H1 (cell line): ENCODE measurements at regions not wholly inside any gene's neighbourhood (a gene's known extent, or its start where the extent isn't known, plus 50 kb on each side); places are given as distances from the start of the nearest gene placed in this dataset.
A peak's percentile ranks its signal among the peaks of the same experiment; 100 is the strongest.

Experiments used
- CTCF ChIA-PET: fragments of 300-600 bp; sonication (Branson Sonifier 250); formaldehyde crosslinking; loops from one replicate; lab custom pipeline; 2021; ENCODE audit not compliant: partially characterized antibody; lab: Charles Lee
- POLR2A ChIA-PET: fragments of 300-600 bp; sonication (Branson Sonifier 250); formaldehyde crosslinking; loops from one replicate; lab custom pipeline; 2021; ENCODE audit warnings: inconsistent platforms; ENCODE audit not compliant: partially characterized antibody; lab: Charles Lee
- DNase-seq, 2 experiments: peaks; one replicate each; pipeline versions ENCODE4 v3.0.0 to v3.0.0-alpha.2; 2010 to 2022; ENCODE audit warnings: low spot score in 2 of 2, low read depth in 1 of 2, mixed read lengths in 1 of 2
- FAIRE-seq: peaks from 2 replicates; lab custom pipeline; 2011; peaks lifted over from hg19 to GRCh38; lab: Jason Lieb, UNC
- H2AFZ ChIP-seq: 2 replicates; pipeline ENCODE4 v1.8.1; 2012; ENCODE audit warnings: low read length, inconsistent platforms
- H2AK5ac ChIP-seq: 2 replicates; pipeline ENCODE4 v1.6.1; 2013; ENCODE audit warnings: low read depth, low read length
- H2BK120ac ChIP-seq: replicated peaks from 2 replicates; pipeline ENCODE3; 2013; ENCODE audit warnings: low read depth, low read length, inconsistent platforms
- H2BK12ac ChIP-seq: 2 replicates; pipeline ENCODE4 v1.6.1; 2013; ENCODE audit warnings: low read depth, low read length
- H2BK15ac ChIP-seq: 2 replicates; pipeline ENCODE4 v1.6.1; 2013; ENCODE audit warnings: low read length
- H2BK20ac ChIP-seq: 2 replicates; pipeline ENCODE4 v1.6.1; 2013; ENCODE audit warnings: low read length
- H2BK5ac ChIP-seq: 2 replicates; pipeline ENCODE4 v1.6.1; 2013; ENCODE audit warnings: low read depth, low read length
- H3K14ac ChIP-seq: 2 replicates; pipeline ENCODE4 v1.6.1; 2013; ENCODE audit warnings: inconsistent platforms; ENCODE audit not compliant: insufficient read length
- H3K18ac ChIP-seq: 2 replicates; pipeline ENCODE4 v1.6.1; 2013; ENCODE audit warnings: low read length; ENCODE audit errors: extremely low read depth
- H3K23ac ChIP-seq: 2 replicates; pipeline ENCODE4 v1.6.1; 2013; ENCODE audit warnings: inconsistent platforms; ENCODE audit not compliant: insufficient read length
- H3K23me2 ChIP-seq: 2 replicates; pipeline ENCODE4 v1.6.1; 2013; ENCODE audit warnings: low read depth, low read length
- H3K27ac ChIP-seq: 2 replicates; pipeline ENCODE4 v1.6.1; 2011; ENCODE audit warnings: low read depth, low read length, inconsistent platforms
- H3K27me3 ChIP-seq, 4 experiments: replicated peaks in 1 of 4; 1 replicate in 1 of 4; 2 replicates in 3 of 4; pipeline versions ENCODE4 v1.6.1 to v1.8.1; 2011 to 2013; ENCODE audit warnings: low read length in 3 of 4, mild to moderate bottlenecking in 3 of 4, inconsistent platforms in 2 of 4, mixed read lengths in 2 of 4, moderate library complexity in 1 of 4; ENCODE audit not compliant: control insufficient read depth in 3 of 4, insufficient read depth in 3 of 4; ENCODE audit errors: extremely low read depth in 1 of 4
- H3K36me3 ChIP-seq, 4 experiments: 2 replicates each; pipeline versions ENCODE4 v1.6.1 to v1.8.1; 2011 to 2013; ENCODE audit warnings: mild to moderate bottlenecking in 4 of 4, low read length in 3 of 4, moderate library complexity in 2 of 4, control low read depth in 1 of 4, inconsistent platforms in 1 of 4; ENCODE audit not compliant: insufficient read depth in 4 of 4, control insufficient read depth in 2 of 4
- H3K4ac ChIP-seq: replicated peaks from 2 replicates; pipeline ENCODE3; 2013; ENCODE audit warnings: low read length, low read depth, mixed read lengths, inconsistent platforms; ENCODE audit not compliant: insufficient read length
- H3K4me1 ChIP-seq, 4 experiments: replicated peaks in 1 of 4; 1 replicate in 1 of 4; 2 replicates in 3 of 4; pipeline versions ENCODE4 v1.6.1 to v1.8.1; 2011 to 2013; ENCODE audit warnings: low read length in 3 of 4, inconsistent platforms in 2 of 4, mixed read lengths in 1 of 4; ENCODE audit not compliant: insufficient read depth in 4 of 4, control insufficient read depth in 3 of 4
- H3K4me2 ChIP-seq, 2 experiments: 2 replicates each; pipeline versions ENCODE4 v1.6.1 to v1.8.1; 2011 to 2013; ENCODE audit warnings: low read depth in 2 of 2, low read length in 2 of 2, control low read depth in 1 of 2, inconsistent platforms in 1 of 2, mild to moderate bottlenecking in 1 of 2; ENCODE audit not compliant: insufficient read depth in 1 of 2
- H3K4me3 ChIP-seq, 4 experiments: fragments of 200-600, 300-600 bp in 1 of 4; sonication (generic), shearing (Covaris generic), sonication (Bioruptor Twin) in 1 of 4; 2 replicates each; pipeline versions ENCODE4 v1.5.1 to v1.8.1; 2011 to 2016; ENCODE audit warnings: low read length in 4 of 4, low read depth in 3 of 4, control low read depth in 2 of 4, inconsistent platforms in 2 of 4, mild to moderate bottlenecking in 2 of 4, mixed read lengths in 1 of 4, moderate library complexity in 1 of 4; ENCODE audit not compliant: insufficient read depth in 2 of 4; ENCODE audit errors: extremely low read depth in 1 of 4
- H3K56ac ChIP-seq: replicated peaks from 2 replicates; pipeline ENCODE3; 2013; ENCODE audit warnings: low read depth, mild to moderate bottlenecking, mixed read lengths, low read length, inconsistent platforms; ENCODE audit not compliant: insufficient read length
- H3K79me1 ChIP-seq: 2 replicates; pipeline ENCODE4 v1.6.1; 2013; ENCODE audit warnings: low read depth, low read length, control low read depth
- H3K79me2 ChIP-seq, 2 experiments: 2 replicates each; pipeline versions ENCODE4 v1.6.1 to v1.8.1; 2012 to 2013; ENCODE audit warnings: low read length in 2 of 2, mild to moderate bottlenecking in 2 of 2, inconsistent platforms in 1 of 2; ENCODE audit not compliant: insufficient read depth in 2 of 2, control insufficient read depth in 1 of 2
- H3K9ac ChIP-seq, 4 experiments: replicated peaks in 1 of 4; 1 replicate in 1 of 4; 2 replicates in 3 of 4; pipeline versions ENCODE4 v1.6.1 to v1.8.1; 2011 to 2013; ENCODE audit warnings: low read depth in 3 of 4, low read length in 3 of 4, control low read depth in 2 of 4, mild to moderate bottlenecking in 2 of 4, moderate library complexity in 2 of 4, inconsistent platforms in 1 of 4; ENCODE audit errors: extremely low read depth in 1 of 4
- H3K9me3 ChIP-seq, 2 experiments: 2 replicates each; pipeline versions ENCODE4 v1.6.1 to v1.8.1; 2012 to 2013; ENCODE audit warnings: mild to moderate bottlenecking in 2 of 2, moderate library complexity in 2 of 2, control low read depth in 1 of 2, inconsistent platforms in 1 of 2, low read depth in 1 of 2, low read length in 1 of 2, mixed read lengths in 1 of 2; ENCODE audit not compliant: insufficient read depth in 2 of 2
- H4K20me1 ChIP-seq, 2 experiments: replicated peaks in 1 of 2; 2 replicates each; pipeline versions ENCODE3 to v1.8.1; 2011 to 2013; ENCODE audit warnings: inconsistent platforms in 2 of 2, low read length in 2 of 2, mild to moderate bottlenecking in 1 of 2; ENCODE audit not compliant: insufficient read depth in 2 of 2, control insufficient read depth in 1 of 2
- H4K5ac ChIP-seq: 2 replicates; pipeline ENCODE4 v1.6.1; 2013; ENCODE audit warnings: low read length, low read depth, mixed read lengths, inconsistent platforms; ENCODE audit not compliant: insufficient read length
- H4K8ac ChIP-seq: 2 replicates; pipeline ENCODE4 v1.8.0; 2013; ENCODE audit warnings: mild to moderate bottlenecking, moderate library complexity, low read length, inconsistent platforms; ENCODE audit not compliant: insufficient read depth; ENCODE audit errors: extremely low read depth
- H4K91ac ChIP-seq: replicated peaks from 2 replicates; pipeline ENCODE3; 2013; ENCODE audit warnings: low read length, mixed read lengths, inconsistent platforms; ENCODE audit not compliant: insufficient read length
- BRCA1 ChIP-seq: IDR thresholded peaks from 2 replicates; pipeline ENCODE4 v1.6.1; 2012; ENCODE audit warnings: low read depth, low read length, improper control_type of control experiment
- CEBPB ChIP-seq: IDR thresholded peaks from 2 replicates; pipeline ENCODE4 v1.6.1; 2012; ENCODE audit warnings: low read depth, low read length
- CTBP2 ChIP-seq: IDR thresholded peaks from 2 replicates; pipeline ENCODE4 v1.7.0; 2011; ENCODE audit warnings: borderline replicate concordance, mild to moderate bottlenecking, moderate library complexity, mixed read lengths, low read length; ENCODE audit not compliant: insufficient read depth, insufficient read length
- EGR1 ChIP-seq: IDR thresholded peaks from 2 replicates; pipeline ENCODE4 v1.6.1; 2011; ENCODE audit warnings: low read depth, low read length, borderline replicate concordance
- EP300 ChIP-seq, 2 experiments: IDR thresholded peaks; 1 replicate in 1 of 2; 2 replicates in 1 of 2; pipeline ENCODE4 v1.6.1; 2011 to 2012; ENCODE audit warnings: low read depth in 2 of 2, low read length in 2 of 2, mild to moderate bottlenecking in 2 of 2, borderline replicate concordance in 1 of 2, inconsistent platforms in 1 of 2, moderate library complexity in 1 of 2
- HDAC6 ChIP-seq: IDR thresholded peaks from one replicate; pipeline ENCODE4 v1.7.1; 2012; ENCODE audit warnings: low read depth, mild to moderate bottlenecking, inconsistent platforms, low read length, moderate library complexity
- JUN ChIP-seq: IDR thresholded peaks from 2 replicates; pipeline ENCODE4 v1.6.1; 2011; ENCODE audit warnings: low read depth, mild to moderate bottlenecking, improper control_type of control experiment, low read length
- NANOG ChIP-seq: IDR thresholded peaks from 2 replicates; pipeline ENCODE4 v1.6.1; 2011; ENCODE audit warnings: low read length, low read depth, mild to moderate bottlenecking, inconsistent platforms; ENCODE audit not compliant: insufficient read depth, poor library complexity, severe bottlenecking
- SIRT6 ChIP-seq: IDR thresholded peaks from one replicate; pipeline ENCODE4 v1.7.1; 2012; ENCODE audit warnings: low read length, inconsistent platforms
- SIX5 ChIP-seq: IDR thresholded peaks from 2 replicates; pipeline ENCODE4 v1.6.1; 2011; ENCODE audit warnings: mild to moderate bottlenecking, low read depth, low read length
- SP1 ChIP-seq: IDR thresholded peaks from 2 replicates; pipeline ENCODE4 v1.6.1; 2011; ENCODE audit warnings: low read depth, low read length
- SRF ChIP-seq: IDR thresholded peaks from 2 replicates; pipeline ENCODE4 v1.6.1; 2011; ENCODE audit warnings: mild to moderate bottlenecking, low read depth, low read length, moderate library complexity
- TCF12 ChIP-seq: IDR thresholded peaks from 2 replicates; pipeline ENCODE4 v1.6.1; 2011; ENCODE audit warnings: low read depth, mild to moderate bottlenecking, low read length
- USF2 ChIP-seq: IDR thresholded peaks from 2 replicates; pipeline ENCODE4 v1.6.1; 2011; ENCODE audit warnings: low read length, improper control_type of control experiment
- WGBS, 2 experiments: shearing (Covaris generic) in 1 of 2; methylation state at CpG; one replicate each; pipeline versions ENCODE4 v1.1.6 to v1.1.7; 2013 to 2015; ENCODE audit warnings: low lambda C conversion rate in 2 of 2, mixed read lengths in 2 of 2, inconsistent platforms in 1 of 2, low coverage in 1 of 2, missing lambda C conversion rate in 1 of 2; ENCODE audit not compliant: insufficient replicate concordance in 2 of 2, insufficient coverage in 1 of 2, insufficient read length in 1 of 2; ENCODE audit errors: extremely low coverage in 1 of 2, missing lambda C conversion rate in 1 of 2; 5-methylcytosine and 5-hydroxymethylcytosine counted together

- no peak overlapping the region for H3K14ac ChIP-seq
- no peak overlapping the region for H3K4me2 ChIP-seq
- no peak overlapping the region for H2BK5ac ChIP-seq
- H3K79me2 ChIP-seq = no peaks in the 10 kb centered on the region
- no peaks in the 10 kb centered on the region for H3K23me2 ChIP-seq
- H3K27me3 ChIP-seq = no peaks in the 10 kb centered on the region
- no peaks in the 10 kb centered on the region for H3K36me3 ChIP-seq
- no peaks in the 10 kb centered on the region for H4K20me1 ChIP-seq
- no peak overlapping the region for H3K9ac ChIP-seq
- no peak overlapping the region for H2BK12ac ChIP-seq
- H3K27ac ChIP-seq = no peak overlapping the region
- H2BK20ac ChIP-seq = no peak overlapping the region
- H3K18ac ChIP-seq = no peak overlapping the region
- ChIA-PET CTCF (no interaction called here), POLR2A (interaction anchor here (1.1 kb wide), 1 partner anchor 208 kb away, joined by 3 read pairs; no protein-coding TSS in a partner anchor)
- H4K91ac ChIP-seq = no peak overlapping the region
- H3K4me1 ChIP-seq = no peaks in the 10 kb centered on the region
- H3K56ac ChIP-seq = no peak overlapping the region
- WGBS, 2 experiments = 81% methylated on average over 2 of the region's 2 CpGs; no CpG with 5 or more reads in 1 of the 2 experiments
- H3K9me3 ChIP-seq = no peaks in the 10 kb centered on the region; a peak in 1 of 4 replicates
- H4K5ac ChIP-seq = no peak overlapping the region
- H3K4me3 ChIP-seq = no peak overlapping the region
- FAIRE-seq (no peak), DNase-seq (no peak)
- H3K23ac ChIP-seq = no peak overlapping the region
- H3K4ac ChIP-seq = no peak overlapping the region
- no peak overlapping the region for H4K8ac ChIP-seq
- no peak overlapping the region for H2BK120ac ChIP-seq
- H2AK5ac ChIP-seq = no peak overlapping the region
- 0 out of 2 replicates have a peak overlapping the region, but pooled peaks have one; percentile 26 for H2AFZ ChIP-seq
- no peaks in the 10 kb centered on the region for H3K79me1 ChIP-seq
- H2BK15ac ChIP-seq = no peak overlapping the region
- TF ChIP-seq SRF (no peak), TCF12 (no peak), EP300 (IDR thresholded peaks at IDR 0.05; ENCODE audit: borderline replicate concordance in 1 of 2, low read depth in 2 of 2, low read length in 2 of 2) (no peak), USF2 (no peak), JUN (no peak), CEBPB (no peak), NANOG (no peak), CTBP2 (no peak), SIRT6 (no peak), SP1 (no peak), SIX5 (no peak), EGR1 (no peak), BRCA1 (no peak), HDAC6 (no peak)
Observed at GRCh38 chr16:9457215-9457614, 365.8 kb downstream of the HAPSTR1 start.
